ENCODE measurements at regions not wholly inside any gene's neighbourhood (a gene's known extent, or its start where the extent isn't known, plus 50 kb on each side); places are given as distances from the start of the nearest gene placed in this dataset.

DNA sequence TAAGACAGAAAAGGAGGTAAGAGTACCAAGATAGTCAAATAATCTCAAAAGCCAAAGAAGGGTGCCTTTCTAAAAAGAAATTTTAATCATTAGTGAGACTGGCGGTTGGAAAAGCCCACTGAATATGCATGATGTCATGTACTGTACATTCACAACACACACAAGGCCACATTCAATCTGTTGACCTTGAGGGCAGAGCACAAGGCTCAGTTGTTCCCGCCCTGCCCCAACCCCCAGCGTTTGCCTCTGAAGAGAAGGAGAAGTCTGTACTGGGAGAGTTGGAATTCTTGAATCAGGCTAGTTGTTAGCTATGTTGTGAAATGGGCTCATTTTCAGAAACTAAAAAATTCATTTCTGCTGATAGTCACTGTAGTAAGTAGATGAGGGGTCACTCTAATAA is 50.2 kb upstream of the NID2 start:
- TF ChIP-seq, protein P1, sequence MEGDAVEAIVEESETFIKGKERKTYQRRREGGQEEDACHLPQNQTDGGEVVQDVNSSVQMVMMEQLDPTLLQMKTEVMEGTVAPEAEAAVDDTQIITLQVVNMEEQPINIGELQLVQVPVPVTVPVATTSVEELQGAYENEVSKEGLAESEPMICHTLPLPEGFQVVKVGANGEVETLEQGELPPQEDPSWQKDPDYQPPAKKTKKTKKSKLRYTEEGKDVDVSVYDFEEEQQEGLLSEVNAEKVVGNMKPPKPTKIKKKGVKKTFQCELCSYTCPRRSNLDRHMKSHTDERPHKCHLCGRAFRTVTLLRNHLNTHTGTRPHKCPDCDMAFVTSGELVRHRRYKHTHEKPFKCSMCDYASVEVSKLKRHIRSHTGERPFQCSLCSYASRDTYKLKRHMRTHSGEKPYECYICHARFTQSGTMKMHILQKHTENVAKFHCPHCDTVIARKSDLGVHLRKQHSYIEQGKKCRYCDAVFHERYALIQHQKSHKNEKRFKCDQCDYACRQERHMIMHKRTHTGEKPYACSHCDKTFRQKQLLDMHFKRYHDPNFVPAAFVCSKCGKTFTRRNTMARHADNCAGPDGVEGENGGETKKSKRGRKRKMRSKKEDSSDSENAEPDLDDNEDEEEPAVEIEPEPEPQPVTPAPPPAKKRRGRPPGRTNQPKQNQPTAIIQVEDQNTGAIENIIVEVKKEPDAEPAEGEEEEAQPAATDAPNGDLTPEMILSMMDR (IDR thresholded peaks at IDR 0.05; ENCODE audit: low read depth, low read length): no peak
- TF ChIP-seq, protein P2, sequence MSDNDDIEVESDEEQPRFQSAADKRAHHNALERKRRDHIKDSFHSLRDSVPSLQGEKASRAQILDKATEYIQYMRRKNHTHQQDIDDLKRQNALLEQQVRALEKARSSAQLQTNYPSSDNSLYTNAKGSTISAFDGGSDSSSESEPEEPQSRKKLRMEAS (IDR thresholded peaks at IDR 0.05; ENCODE audit: low read depth, low read length): no peak
- TF ChIP-seq MYC (IDR thresholded peaks at IDR 0.05; ENCODE audit: low read depth, low read length): no peak

Data from NB4 (cell line).